DMS153 treated with DMSO at 0.1 percent for 48 hours (cell line): ENCODE measurements at regions not wholly inside any gene's neighbourhood (a gene's known extent, or its start where the extent isn't known, plus 50 kb on each side); places are given as distances from the start of the nearest gene placed in this dataset.
A peak's percentile ranks its signal among the peaks of the same experiment; 100 is the strongest.
"Not testable (repeated sequence)": the region's sequence is repeated elsewhere in the genome, so short reads cannot be mapped to it uniquely, and the experiment has no call there.

ENCODE experiments used
- DNase-seq: peaks from one replicate; lab custom pipeline; 2025; ENCODE audit not compliant: unreplicated experiment; lab: John Stamatoyannopoulos, UW

DNA sequence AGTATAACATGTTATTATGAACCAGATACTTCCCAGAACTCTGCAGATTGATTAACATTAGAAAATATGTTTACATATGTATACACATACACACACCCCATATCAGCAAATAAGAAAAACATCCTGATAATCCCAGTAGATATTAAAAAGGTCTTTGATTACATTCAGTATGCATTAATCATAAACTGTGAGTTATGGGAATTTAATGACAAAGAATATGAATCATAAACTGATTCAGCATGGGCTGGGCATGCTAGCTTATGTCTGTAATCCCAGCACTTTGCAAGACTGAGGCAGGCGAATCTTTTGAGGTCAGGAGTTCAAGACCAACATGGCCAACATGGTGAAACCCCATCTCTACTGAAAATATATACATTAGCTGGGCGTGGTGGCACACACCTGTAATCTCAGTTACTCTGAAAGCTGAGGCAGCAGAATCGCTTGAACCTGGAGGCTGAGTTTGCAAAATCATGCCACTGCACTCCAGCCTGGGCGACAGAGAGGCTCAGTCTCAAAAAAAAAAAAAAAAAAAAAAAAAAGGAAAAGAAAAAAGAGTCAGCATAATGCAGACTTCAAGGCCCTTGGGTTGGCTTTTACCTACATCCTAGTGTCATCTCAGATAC is 581.9 kb upstream of the PRR20A start:
- DNase-seq: no peak

GRCh38 chr13:56561327-56561726 is 579.4 kb upstream of the PRR20A start:
- no peak for DNase-seq

- no peak for DNase-seq
These were observed 577.1 kb upstream of the PRR20A start for GRCh38 chr13:56563663-56564062.

DNA sequence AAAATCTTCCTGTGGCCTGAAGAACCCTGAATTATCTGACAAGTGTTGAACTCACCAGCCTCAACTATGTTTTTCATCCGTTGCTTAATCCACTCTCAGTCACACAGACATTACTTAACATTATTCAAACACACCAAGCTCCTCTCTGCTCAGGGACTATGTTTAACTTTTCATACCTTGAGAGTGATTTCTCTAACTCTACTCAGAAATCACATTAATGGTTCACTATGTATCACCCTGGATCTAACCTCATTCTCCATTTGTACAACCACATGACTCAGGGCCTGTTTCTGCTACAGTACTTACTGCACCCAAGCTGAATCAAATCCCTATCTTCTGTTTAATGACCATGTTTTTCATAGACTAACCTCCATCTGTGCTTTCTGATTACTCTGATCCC is 553.7 kb upstream of the PRR20A start:
- no peak for DNase-seq

GRCh38 chr13:56615572-56615971 is 525.1 kb upstream of the PRR20A start:
- DNase-seq: no peak

DNA sequence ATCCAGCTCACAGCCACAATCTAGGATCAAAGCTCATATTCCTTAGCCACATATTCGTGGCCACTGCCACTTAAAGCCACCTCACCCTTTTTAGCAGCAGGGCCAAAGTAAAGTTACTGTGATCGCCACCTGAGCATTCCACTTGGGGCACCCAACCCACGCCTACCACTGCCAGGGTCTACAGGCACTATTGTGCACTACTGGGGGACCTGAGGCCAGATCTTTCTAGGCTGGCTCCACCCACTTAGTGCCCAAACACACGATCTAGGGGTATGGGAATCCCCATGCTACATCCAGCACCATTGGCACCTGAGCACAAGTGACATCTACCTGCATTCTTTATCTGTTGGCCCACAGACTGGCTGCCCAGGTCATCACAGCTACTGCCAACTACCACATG is 517.9 kb upstream of the PRR20A start:
- DNase-seq: no peak

GRCh38 chr13:56628886-56629285 is 511.8 kb upstream of the PRR20A start:
- DNase-seq: not testable (repeated sequence)

DNA sequence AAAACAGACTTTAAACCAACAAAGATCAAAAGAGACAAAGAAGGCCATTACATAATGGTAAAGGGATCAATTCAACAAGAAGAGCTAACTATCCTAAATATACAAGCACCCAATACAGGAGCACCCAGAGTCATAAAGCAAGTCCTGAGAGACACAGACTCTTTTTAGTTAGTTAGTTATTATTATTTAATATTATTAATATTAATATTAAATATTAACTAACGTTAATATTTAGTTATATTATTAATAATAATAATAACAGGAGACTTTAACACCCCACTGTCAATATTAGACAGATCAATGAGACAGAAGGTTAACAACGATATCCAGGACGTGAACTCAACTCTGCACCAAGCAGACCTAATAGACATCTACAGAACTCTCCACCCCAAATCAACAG is 509.7 kb upstream of the PRR20A start:
- DNase-seq: not testable (repeated sequence)

- DNase-seq: no peak
These were observed 487.7 kb upstream of the PRR20A start for GRCh38 chr13:56653043-56653442.

DNA sequence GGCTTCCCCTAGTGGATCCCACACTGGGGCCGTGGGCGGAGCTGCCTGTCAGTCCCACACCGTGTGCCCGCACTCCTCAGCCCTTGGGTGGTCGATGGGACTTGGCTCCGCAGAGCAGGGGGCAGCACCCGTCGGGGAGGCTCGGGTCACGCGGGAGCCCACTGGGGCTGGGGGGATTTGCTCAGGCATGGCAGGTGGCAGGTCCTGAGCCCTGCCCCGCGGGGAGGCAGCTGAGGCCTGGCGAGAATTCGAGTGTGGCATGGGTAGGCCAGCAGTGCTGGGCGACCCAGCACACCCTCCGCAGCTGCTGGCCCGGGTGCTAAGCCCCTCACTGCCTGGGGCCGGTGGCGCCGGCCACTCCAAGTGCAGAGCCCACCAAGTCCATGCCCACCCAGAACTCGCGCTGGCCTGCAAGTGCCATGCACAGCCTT is 481.7 kb upstream of the PRR20A start:
- no peak for DNase-seq

- no peak for DNase-seq
These were observed 470.2 kb upstream of the PRR20A start for GRCh38 chr13:56670563-56670962.

DNA sequence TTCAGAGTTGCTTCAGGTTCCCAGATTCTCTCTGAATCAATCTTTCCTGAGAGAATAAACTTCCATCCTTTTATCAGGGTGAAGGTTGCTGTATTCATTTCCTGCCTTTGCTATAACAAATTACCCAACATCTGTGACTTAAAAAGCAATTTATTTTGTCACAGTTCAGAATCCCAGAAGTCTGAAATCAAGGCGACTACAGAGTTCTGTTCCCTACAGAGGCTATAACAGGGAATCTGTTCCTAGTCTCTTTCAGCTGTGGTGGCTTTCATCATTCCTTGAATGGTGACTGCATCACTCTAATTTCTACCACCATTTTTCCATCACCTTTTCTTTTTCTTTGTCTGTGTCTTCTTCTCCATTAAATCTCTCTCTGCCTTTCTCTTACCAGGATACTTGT is 459.3 kb upstream of the PRR20A start:
- no peak for DNase-seq

DNA sequence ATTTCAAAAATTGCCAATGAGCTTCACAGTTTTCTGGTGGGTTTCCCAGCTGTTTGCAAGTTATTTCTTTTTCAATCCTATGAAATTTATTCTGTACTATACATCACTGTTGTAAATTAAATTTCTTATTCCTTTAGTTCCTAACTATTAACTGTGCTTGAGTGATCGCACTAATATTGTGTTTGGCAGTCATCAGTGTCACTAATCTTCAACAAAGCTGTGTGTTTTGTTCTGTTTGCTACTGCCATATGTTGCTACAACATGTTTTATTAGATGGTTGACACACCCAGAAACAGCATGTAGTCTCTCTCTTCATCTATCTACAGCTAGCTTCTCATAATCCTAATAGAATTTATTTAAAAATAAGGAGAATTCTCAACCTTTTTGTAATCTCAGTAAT is 453.6 kb upstream of the PRR20A start:
- DNase-seq: peak; percentile 32

DNA sequence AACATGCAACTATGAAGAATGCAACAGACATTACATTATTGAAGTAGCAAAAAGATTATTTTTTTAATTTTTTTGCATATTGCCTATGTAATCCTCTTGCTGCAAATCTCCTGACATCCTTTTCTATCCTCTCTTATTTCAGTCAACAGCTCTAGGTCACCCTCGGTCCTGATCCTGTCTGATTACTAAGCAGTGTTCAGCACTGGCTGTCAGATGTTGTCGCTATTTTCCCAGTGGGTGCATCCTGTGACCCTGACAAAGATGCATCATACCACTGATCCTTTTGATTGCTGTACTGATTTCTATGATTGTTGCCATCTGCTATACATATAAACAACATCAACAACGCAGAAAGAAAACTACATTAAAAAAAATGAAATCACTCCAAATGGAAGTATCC is 443.7 kb upstream of the PRR20A start:
- no peak for DNase-seq

GRCh38 chr13:56700324-56700723 is 440.4 kb upstream of the PRR20A start:
- no peak for DNase-seq

DNA sequence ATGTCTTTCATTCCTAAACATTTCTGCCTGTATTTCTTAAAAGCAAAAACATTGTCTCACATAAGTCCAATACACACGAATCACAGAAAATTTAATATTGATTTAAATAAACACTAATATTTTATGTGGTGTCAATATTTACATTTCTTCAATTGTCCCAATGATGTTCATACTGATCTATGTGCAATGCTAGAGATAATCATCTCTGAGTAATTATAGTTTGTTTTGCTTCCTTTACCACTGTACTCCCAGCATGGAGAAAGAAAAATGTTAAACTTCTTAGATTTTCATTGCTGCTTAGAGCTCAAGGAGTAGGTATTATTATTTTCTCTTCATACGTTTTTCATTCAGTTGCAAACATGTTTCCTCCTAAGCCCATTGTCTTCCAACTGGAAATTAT is 434.2 kb upstream of the PRR20A start:
- no peak for DNase-seq

GRCh38 chr13:56713656-56714055 is 427.1 kb upstream of the PRR20A start:
- DNase-seq: no peak

DNA sequence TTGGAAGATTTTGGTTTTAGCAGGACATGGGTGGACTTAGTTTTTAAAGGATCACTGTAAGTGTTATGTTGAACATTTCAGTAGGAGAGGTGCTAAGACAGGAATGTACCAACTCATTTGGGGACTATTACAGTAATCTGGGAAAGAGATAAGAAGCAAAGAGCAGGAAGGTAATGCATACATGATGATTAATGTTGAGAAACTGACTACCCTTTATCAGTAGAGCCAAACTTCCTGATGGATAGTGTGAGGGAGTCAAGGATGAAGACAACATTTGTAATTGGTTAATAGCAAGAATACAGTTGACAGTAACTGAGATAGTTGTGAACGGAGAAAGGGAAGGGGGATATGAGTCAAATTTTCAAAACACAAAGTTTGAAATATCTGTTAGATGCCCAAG is 421.9 kb upstream of the PRR20A start:
- no peak for DNase-seq

GRCh38 chr13:56720841-56721240 is 419.9 kb upstream of the PRR20A start:
- no peak for DNase-seq

GRCh38 chr13:56735537-56735942 is 405.2 kb upstream of the PRR20A start:
- DNase-seq: no peak

DNA sequence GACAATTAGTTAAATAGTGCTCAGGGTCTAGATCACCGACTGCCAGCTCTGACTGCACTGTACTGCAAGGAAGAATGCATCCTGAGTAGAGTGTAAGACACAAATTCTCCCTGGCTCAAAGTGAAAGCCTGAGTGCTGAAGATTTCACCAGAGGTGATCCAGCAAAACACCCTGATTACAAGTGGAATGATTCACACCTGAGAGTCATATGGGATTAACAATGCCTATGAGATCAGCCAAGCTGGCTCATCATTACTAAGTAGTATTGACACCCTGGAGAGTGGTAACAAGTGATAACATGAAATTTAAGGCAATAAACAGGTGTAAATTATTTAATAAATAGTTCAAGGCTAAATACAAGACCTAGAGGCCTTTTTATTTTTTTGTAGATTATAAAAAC is 403.8 kb upstream of the PRR20A start:
- DNase-seq: no peak

GRCh38 chr13:56752636-56753035 is 388.1 kb upstream of the PRR20A start:
- DNase-seq: no peak

DNA sequence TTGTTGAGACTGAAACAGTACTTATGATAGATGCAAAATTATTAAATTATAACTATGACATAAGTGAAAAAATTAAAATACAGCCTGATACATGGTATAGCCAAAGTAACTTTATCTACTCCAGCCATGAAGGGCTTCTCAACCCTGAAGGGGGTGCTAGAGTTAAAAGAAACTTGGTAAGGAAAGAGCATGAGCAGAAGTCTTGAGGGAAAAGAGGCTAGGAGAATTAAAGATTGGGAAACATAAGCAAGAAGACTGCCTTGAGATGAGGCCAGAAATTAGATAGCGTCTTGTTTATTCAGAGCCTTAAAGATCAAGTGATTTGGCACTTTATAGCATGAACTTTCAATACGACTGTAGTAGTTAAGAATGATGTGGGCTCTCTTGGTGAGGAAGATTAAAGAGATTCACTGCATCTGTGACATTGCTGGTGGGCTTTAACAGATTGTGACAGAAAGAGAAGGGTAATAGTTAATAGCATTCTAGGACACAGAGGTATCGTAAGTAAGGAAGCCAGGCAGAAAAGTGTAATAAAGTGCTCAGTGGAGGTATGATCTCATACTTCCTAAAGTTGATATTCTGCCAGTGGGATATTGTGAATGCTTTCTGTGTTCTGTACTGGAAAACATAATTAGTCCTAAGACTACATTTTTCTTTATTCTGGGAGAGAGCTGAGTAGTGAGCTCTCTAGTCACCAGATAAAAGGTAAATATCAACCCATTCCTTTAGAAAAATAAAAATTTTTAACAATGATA is 385.4 kb upstream of the PRR20A start:
- DNase-seq: no peak
